GM21619 (cell line): ENCODE measurements at regions not wholly inside any gene's neighbourhood (a gene's known extent, or its start where the extent isn't known, plus 50 kb on each side); places are given as distances from the start of the nearest gene placed in this dataset.

Source experiments
- ATAC-seq: cut with Tn5 transposase; IDR thresholded peaks from one replicate; pipeline ENCODE4 v1.9.1; 2021; ENCODE audit not compliant: unreplicated experiment

- ATAC-seq = no peak
Measured at GRCh38 chr3:178445139-178445538, 91.1 kb upstream of the KCNMB2 start.

DNA sequence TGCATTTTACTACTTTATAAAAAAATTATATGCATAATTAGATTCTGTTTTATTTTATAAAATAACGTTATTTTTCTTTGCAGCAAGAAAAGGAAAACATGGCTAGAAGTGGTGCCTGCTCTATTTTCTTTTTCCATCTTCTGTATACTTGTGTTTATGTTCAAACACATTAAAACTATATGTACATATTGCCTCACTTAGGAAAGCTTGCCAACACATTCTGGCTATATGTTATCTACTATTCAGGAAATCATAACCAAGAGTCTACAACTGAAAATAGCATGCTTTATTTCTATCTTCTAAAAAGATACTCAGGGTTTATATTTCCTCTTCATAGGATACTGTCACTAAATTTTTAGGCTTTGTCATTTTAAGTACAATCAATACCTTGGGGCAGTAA lies 90.2 kb upstream of the KCNMB2 start:
- ATAC-seq = no peak

DNA sequence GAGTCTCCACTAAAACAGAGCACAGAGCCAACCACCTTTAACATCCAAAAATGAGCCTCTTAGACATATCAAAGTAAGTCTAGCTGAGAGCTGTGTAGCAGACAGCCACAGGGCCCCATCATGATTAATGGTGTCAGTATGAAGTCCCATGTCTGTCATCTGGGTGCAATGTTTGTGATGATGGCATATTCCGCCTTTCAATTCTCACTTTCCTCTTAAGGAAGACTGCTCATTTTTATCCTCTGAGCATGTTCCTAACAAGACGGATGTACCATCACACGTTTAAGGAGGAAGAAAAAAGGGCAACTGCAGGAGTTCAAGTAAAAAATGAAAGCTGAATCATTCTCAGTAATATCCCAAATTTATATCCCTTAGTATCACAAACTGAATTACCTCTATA lies 85.8 kb upstream of the KCNMB2 start:
- no peak for ATAC-seq

- ATAC-seq = no peak
Measured at GRCh38 chr3:178451799-178452198, 84.4 kb upstream of the KCNMB2 start.

DNA sequence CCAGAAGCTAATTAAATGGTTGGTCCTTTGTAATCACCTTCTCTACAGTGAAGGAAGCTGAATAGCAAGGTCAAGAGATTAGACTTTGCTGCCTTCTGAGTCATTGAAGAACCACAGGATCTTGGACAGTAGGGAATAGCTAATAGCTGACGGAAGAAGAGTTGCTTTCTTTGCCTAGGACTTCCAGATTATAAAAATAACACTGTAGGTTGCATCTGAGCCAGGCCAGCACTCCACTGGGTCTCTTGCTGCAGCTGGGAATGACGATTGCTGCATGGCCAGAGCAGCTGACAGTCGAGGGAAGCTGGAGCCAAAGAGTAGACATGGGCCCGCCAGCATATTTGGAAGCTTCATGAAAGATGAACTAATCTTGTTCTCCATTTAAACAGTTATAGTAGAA lies 81.5 kb upstream of the KCNMB2 start:
- ATAC-seq = no peak

DNA sequence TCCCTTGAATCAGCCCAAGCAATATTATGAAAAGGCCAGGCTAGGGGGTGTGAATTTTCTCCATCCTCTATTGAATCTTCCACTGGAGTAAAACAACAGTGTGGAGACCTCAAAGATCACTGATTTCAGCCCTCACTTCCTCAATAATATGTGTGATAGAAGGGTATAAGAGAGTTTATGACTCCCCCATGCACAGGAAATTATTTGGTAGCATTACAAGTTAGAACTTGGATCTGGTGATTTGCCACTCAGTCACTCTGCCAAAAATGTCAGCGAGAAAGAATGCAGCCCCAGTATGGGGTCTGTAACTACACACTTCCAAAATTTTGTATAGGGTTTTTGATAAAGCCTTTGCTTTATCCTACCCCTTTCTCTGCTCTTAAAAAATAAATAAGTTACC lies 81.0 kb upstream of the KCNMB2 start:
- no peak for ATAC-seq

- no peak for ATAC-seq
Measured at GRCh38 chr3:178455946-178456345, 80.3 kb upstream of the KCNMB2 start.

- peak; percentile 74 for ATAC-seq
Measured at GRCh38 chr3:178456621-178457285, 79.5 kb upstream of the KCNMB2 start.

GRCh38 chr3:178457511-178457910 lies 78.7 kb upstream of the KCNMB2 start:
- ATAC-seq = no peak

- no peak for ATAC-seq
Measured at GRCh38 chr3:178458313-178459037, 77.8 kb upstream of the KCNMB2 start.

- ATAC-seq = no peak
Measured at GRCh38 chr3:178459038-178459410, 77.2 kb upstream of the KCNMB2 start.

- ATAC-seq = no peak
Measured at GRCh38 chr3:178465260-178466180, 70.7 kb upstream of the KCNMB2 start.

DNA sequence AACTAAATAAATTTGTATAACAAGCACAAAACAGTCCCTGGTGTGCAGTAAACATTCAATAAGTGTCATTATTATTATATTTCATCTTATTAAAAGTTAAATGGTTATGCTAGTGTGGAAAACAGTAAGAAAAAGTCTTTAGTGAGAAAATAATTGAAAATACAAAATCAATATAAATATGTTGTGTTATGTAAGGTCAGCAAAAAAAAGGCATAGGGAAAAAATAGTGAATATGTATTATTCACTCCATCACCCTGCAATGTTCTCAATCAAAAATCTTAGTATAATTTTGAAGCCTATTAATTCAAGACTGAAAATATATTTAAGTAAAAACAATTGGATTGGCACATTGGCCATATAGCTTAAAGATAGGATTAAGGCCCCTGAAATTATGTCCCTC lies 63.3 kb upstream of the KCNMB2 start:
- no peak for ATAC-seq

DNA sequence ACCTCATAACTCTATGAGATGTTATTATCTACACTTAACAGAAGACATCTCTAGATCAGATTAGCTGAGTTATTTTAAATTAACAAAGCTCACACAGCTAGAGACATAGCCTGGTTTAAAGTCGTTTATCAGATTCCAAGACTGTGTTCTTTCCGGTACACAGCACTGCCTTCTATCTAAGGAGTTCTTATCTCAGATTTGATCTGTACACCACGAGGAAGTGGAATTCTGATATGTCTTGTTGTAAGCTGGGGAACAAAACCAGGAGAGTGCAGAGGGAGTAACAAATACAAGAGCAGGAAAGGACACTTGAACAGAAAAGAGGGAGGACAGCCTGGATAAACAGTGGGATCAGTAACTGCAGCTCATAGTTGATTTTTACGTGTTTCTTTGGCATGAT lies 61.7 kb upstream of the KCNMB2 start:
- no peak for ATAC-seq

- no peak for ATAC-seq
Measured at GRCh38 chr3:178475062-178475461, 61.2 kb upstream of the KCNMB2 start.

- no peak for ATAC-seq
Measured at GRCh38 chr3:178476886-178477285, 59.4 kb upstream of the KCNMB2 start.

DNA sequence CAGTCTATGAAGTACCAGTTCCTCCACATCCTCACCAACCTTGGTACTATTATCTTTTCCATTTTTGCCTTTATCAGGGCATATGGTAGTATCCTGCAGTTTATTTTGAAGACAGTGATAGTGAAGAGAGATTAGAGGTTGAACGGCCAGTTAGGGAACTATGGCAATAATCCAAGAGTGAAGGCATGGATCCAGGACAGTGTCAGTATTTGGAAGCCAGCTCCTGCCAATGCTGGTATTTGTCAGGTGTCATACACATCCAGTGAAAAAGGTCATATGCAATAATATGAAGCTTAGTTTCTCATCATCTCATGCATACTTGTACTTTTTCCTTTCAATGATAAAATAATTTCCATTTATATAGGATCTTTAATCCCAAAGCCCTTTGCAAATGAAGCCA lies 56.8 kb upstream of the KCNMB2 start:
- no peak for ATAC-seq

- ATAC-seq = no peak
Measured at GRCh38 chr3:178479860-178480259, 56.4 kb upstream of the KCNMB2 start.

- ATAC-seq = no peak
Measured at GRCh38 chr3:178480274-178480673, 56.0 kb upstream of the KCNMB2 start.

- peak; percentile 100 for ATAC-seq
Measured at GRCh38 chr3:178480795-178481194, 55.4 kb upstream of the KCNMB2 start.

DNA sequence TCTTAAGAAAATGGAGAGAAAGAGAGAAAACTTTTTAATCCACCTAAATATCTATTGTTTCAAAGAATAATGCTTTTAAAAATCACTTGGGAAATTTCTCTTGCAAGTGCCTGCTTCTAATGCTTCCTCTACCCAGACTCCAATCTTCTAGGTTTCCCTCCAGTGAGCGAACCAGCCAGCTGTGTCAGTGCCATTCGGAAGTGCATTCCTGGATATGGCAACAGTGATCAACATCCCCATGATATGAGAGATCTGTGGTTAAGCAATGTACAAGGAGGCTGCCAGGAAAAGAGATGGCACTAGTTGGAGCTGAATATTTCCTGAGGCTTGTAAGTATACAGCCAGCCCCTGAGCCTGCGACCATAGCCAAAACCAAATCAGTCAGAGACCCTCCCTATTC lies 53.3 kb upstream of the KCNMB2 start:
- ATAC-seq = no peak

- no peak for ATAC-seq
Measured at GRCh38 chr3:178483704-178484103, 52.5 kb upstream of the KCNMB2 start.
